ENCODE measurements at regions not wholly inside any gene's neighbourhood (a gene's known extent, or its start where the extent isn't known, plus 50 kb on each side); places are given as distances from the start of the nearest gene placed in this dataset.
"Not testable (repeated sequence)": the region's sequence is repeated elsewhere in the genome, so short reads cannot be mapped to it uniquely, and the experiment has no call there.

- no peaks in the 10 kb centered on the region for H3K4me1 ChIP-seq
- DNase-seq: no peak
- H3K36me3 ChIP-seq: no peaks in the 10 kb centered on the region
- intact Hi-C loops (cut with DNase I): no loop called here
- H3K27me3 ChIP-seq: no peaks in the 10 kb centered on the region
- no peak overlapping the region for H3K27ac ChIP-seq
- TF ChIP-seq EP300 (IDR thresholded peaks at IDR 0.05): no peak
- no peaks in the 10 kb centered on the region for H3K9me3 ChIP-seq
- no peak overlapping the region for H3K4me3 ChIP-seq
- WGBS, 2 donors: 33 to 68% methylated on average over 3 of the region's 3 CpGs
Observed at GRCh38 chr10:56104487-56104886, 256.6 kb downstream of the ZWINT start.

GRCh38 chr10:56096226-56096517, 264.9 kb downstream of the ZWINT start:
- Histone ChIP-seq H3K27me3 (no peaks in the 10 kb centered on the region), H3K4me3 (no peak overlapping the region), H3K27ac (no peak overlapping the region), H3K36me3 (no peaks in the 10 kb centered on the region), H3K9me3 (no peaks in the 10 kb centered on the region), H3K4me1 (no peaks in the 10 kb centered on the region)
- intact Hi-C loops (cut with DNase I): no loop called here
- no peak for TF ChIP-seq CTCF (IDR thresholded peaks at IDR 0.05)
- no peak for TF ChIP-seq POLR2AphosphoS5 (IDR thresholded peaks at IDR 0.05)
- no peak for TF ChIP-seq EP300 (IDR thresholded peaks at IDR 0.05)
- TF ChIP-seq POLR2A (IDR thresholded peaks at IDR 0.05): no peak
- no peak for DNase-seq
- WGBS, 2 donors: 60 to 80% methylated on average over 2 of the region's 2 CpGs

- Histone ChIP-seq H3K4me3 (no peak overlapping the region), H3K9me3 (peaks cover 0 to 2% (median 0%) of the 10 kb centered on the region in 4 donors), H3K36me3 (no peaks in the 10 kb centered on the region), H3K4me1 (no peaks in the 10 kb centered on the region), H3K27me3 (no peaks in the 10 kb centered on the region), H3K27ac (no peak overlapping the region)
- WGBS, 2 donors: 68 to 73% methylated on average over 16 of the region's 16 CpGs
- intact Hi-C loops (cut with DNase I): no loop called here
- no peak for DNase-seq
- TF ChIP-seq CTCF (IDR thresholded peaks at IDR 0.05) (no peak), POLR2AphosphoS5 (IDR thresholded peaks at IDR 0.05) (no peak), EP300 (IDR thresholded peaks at IDR 0.05) (no peak), POLR2A (IDR thresholded peaks at IDR 0.05) (no peak)
Observed at GRCh38 chr10:56095506-56096225, 265.4 kb downstream of the ZWINT start.

GRCh38 chr10:56093645-56094044, 267.4 kb downstream of the ZWINT start:
- H3K4me3 ChIP-seq; intact Hi-C loops (cut with DNase I); H3K27ac ChIP-seq; H3K9me3 ChIP-seq; DNase-seq; H3K27me3 ChIP-seq; H3K36me3 ChIP-seq; H3K4me1 ChIP-seq: not testable (repeated sequence)

- no peak for DNase-seq
- Histone ChIP-seq H3K36me3 (no peaks in the 10 kb centered on the region), H3K27me3 (no peaks in the 10 kb centered on the region), H3K4me1 (no peaks in the 10 kb centered on the region), H3K9me3 (peaks cover 0 to 3% (median 0%) of the 10 kb centered on the region in 4 donors), H3K4me3 (no peak overlapping the region), H3K27ac (no peak overlapping the region)
- no peak for TF ChIP-seq POLR2A (IDR thresholded peaks at IDR 0.05)
- no peak for TF ChIP-seq POLR2AphosphoS5 (IDR thresholded peaks at IDR 0.05)
- TF ChIP-seq CTCF (IDR thresholded peaks at IDR 0.05): no peak
- no peak for TF ChIP-seq EP300 (IDR thresholded peaks at IDR 0.05)
- intact Hi-C loops (cut with DNase I): no loop called here
Observed at GRCh38 chr10:56091872-56092271, 269.2 kb downstream of the ZWINT start.

GRCh38 chr10:56090914-56091540, 270.0 kb downstream of the ZWINT start:
- H3K4me3 ChIP-seq: no peak overlapping the region
- H3K27me3 ChIP-seq: no peaks in the 10 kb centered on the region
- intact Hi-C loops (cut with DNase I): no loop called here
- peaks cover 0 to 3% (median 0%) of the 10 kb centered on the region in 4 donors for H3K9me3 ChIP-seq
- H3K36me3 ChIP-seq: no peaks in the 10 kb centered on the region
- no peaks in the 10 kb centered on the region for H3K4me1 ChIP-seq
- TF ChIP-seq EP300 (IDR thresholded peaks at IDR 0.05) (no peak), POLR2A (IDR thresholded peaks at IDR 0.05) (no peak), POLR2AphosphoS5 (IDR thresholded peaks at IDR 0.05) (no peak), CTCF (IDR thresholded peaks at IDR 0.05) (no peak)
- 50 to 60% methylated on average over 3 of the region's 3 CpGs for WGBS, 2 donors
- H3K27ac ChIP-seq: no peak overlapping the region
- no peak for DNase-seq

All from sigmoid colon (tissue), 6 donors.